HL-60 (cell line): ENCODE measurements at regions not wholly inside any gene's neighbourhood (a gene's known extent, or its start where the extent isn't known, plus 50 kb on each side); places are given as distances from the start of the nearest gene placed in this dataset.

Experiments used
- DNase-seq, 2 experiments: peaks; one replicate each; pipeline ENCODE4 v3.0.0-alpha.2; 2010 to 2020; ENCODE audit warnings: low read depth in 1 of 2, low spot score in 1 of 2
- H3K27ac ChIP-seq: fragments of 250-450 bp; sonication (Bioruptor Pico); replicated peaks from 2 replicates; pipeline ENCODE4 v1.5.1; 2020; ENCODE audit warnings: mild to moderate bottlenecking, moderate library complexity
- H3K27me3 ChIP-seq: fragments of 250-450 bp; sonication (Bioruptor Pico); 2 replicates; pipeline ENCODE4 v1.5.1; 2021; ENCODE audit warnings: mild to moderate bottlenecking, moderate library complexity; ENCODE audit not compliant: insufficient read depth, poor library complexity, severe bottlenecking
- H3K4me3 ChIP-seq: replicated peaks from 2 replicates; pipeline ENCODE4 v1.5.1; 2011; ENCODE audit warnings: mild to moderate bottlenecking, control low read depth, low read length; ENCODE audit not compliant: insufficient read depth
- GABPA ChIP-seq: IDR thresholded peaks from 2 replicates; pipeline ENCODE4 v1.6.1; 2012; ENCODE audit warnings: low read depth
- POLR2AphosphoS5 ChIP-seq: IDR thresholded peaks from 2 replicates; pipeline ENCODE4 v1.6.1; 2012; ENCODE audit warnings: low read depth
- SPI1 ChIP-seq: IDR thresholded peaks from 2 replicates; pipeline ENCODE4 v1.6.1; 2012; ENCODE audit warnings: low read depth, mild to moderate bottlenecking, borderline replicate concordance
- TF ChIP-seq, protein P1 (sequence below): IDR thresholded peaks from one replicate; pipeline ENCODE4 v1.5.1; 2011; ENCODE audit warnings: low read length, control low read depth, inconsistent platforms; ENCODE audit not compliant: insufficient read depth
- TF ChIP-seq, protein P2 (sequence below): IDR thresholded peaks from 2 replicates; pipeline ENCODE4 v1.6.1; 2012; ENCODE audit warnings: low read depth; ENCODE audit not compliant: insufficient replicate concordance

DNA sequence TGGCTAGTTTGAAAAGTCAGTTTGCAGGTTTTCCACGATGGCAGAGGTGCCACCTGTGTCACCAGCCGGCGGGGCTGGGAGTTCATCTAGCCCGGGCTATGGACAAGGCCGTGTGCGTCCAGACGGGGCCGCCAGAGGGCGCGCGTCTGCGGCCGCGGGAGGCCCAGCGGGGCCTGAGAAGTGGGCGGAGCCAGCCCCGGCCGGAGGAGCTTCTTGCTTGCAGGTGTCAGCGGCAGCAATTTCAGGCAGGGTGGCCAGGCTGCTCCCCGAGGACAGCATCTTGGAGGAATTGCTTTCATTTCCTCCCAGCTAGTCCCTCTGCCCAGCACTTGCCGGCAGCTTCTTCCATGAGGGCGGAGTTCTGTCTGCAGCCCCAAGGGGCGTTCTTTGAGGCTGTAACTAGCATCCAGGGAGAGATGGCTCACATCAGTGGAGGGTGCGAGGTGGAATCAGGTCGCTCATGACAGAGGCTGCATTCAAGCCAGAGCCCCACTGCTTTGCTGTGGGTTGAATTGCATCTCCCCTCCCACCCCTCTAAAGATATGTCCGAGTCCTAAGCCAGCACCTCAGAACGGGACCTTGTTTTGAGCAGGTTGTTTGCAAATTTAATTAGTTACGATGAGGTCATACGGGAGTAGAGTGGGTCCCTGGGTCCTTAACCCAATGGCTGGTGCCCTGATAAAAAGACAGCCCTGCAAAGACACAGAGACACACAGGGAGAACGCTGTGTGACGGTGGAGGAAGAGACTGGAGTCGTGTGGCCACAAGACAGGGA lies 85.9 kb upstream of the MKI67 start:
- no peak for TF ChIP-seq POLR2AphosphoS5
- TF ChIP-seq, protein P1, sequence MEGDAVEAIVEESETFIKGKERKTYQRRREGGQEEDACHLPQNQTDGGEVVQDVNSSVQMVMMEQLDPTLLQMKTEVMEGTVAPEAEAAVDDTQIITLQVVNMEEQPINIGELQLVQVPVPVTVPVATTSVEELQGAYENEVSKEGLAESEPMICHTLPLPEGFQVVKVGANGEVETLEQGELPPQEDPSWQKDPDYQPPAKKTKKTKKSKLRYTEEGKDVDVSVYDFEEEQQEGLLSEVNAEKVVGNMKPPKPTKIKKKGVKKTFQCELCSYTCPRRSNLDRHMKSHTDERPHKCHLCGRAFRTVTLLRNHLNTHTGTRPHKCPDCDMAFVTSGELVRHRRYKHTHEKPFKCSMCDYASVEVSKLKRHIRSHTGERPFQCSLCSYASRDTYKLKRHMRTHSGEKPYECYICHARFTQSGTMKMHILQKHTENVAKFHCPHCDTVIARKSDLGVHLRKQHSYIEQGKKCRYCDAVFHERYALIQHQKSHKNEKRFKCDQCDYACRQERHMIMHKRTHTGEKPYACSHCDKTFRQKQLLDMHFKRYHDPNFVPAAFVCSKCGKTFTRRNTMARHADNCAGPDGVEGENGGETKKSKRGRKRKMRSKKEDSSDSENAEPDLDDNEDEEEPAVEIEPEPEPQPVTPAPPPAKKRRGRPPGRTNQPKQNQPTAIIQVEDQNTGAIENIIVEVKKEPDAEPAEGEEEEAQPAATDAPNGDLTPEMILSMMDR, result peak; percentile 85
- H3K27me3 ChIP-seq, result peaks cover 1% of the 10 kb centered on the region
- peak; percentile 50 to 72 for DNase-seq

DNA sequence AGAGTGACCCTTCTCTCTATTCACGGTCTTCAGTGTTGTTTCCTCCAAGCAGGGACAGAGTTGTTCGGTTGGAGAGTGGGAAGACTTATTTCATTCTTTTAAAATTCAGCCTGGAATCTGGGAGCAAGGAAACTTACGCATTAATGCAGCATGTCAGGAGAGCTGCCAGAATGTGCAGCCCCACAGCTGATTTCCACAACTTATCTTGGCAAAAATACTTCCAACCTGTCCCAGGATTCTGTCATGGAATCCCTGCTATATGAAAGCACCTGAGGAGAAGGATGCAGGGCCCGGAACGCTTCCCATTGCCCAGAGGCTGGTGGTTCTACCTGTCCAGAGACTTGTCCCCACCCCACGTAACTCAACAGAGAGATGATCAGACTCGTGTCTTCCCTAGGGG lies 86.9 kb upstream of the MKI67 start:
- peaks cover 3% of the 10 kb centered on the region for H3K27me3 ChIP-seq
- no peak overlapping the region for H3K27ac ChIP-seq
- H3K4me3 ChIP-seq, result no peak overlapping the region
- no peak for DNase-seq
- TF ChIP-seq, protein P1, result no peak
- no peak for TF ChIP-seq SPI1
- TF ChIP-seq POLR2AphosphoS5, result no peak
- TF ChIP-seq, protein P2, sequence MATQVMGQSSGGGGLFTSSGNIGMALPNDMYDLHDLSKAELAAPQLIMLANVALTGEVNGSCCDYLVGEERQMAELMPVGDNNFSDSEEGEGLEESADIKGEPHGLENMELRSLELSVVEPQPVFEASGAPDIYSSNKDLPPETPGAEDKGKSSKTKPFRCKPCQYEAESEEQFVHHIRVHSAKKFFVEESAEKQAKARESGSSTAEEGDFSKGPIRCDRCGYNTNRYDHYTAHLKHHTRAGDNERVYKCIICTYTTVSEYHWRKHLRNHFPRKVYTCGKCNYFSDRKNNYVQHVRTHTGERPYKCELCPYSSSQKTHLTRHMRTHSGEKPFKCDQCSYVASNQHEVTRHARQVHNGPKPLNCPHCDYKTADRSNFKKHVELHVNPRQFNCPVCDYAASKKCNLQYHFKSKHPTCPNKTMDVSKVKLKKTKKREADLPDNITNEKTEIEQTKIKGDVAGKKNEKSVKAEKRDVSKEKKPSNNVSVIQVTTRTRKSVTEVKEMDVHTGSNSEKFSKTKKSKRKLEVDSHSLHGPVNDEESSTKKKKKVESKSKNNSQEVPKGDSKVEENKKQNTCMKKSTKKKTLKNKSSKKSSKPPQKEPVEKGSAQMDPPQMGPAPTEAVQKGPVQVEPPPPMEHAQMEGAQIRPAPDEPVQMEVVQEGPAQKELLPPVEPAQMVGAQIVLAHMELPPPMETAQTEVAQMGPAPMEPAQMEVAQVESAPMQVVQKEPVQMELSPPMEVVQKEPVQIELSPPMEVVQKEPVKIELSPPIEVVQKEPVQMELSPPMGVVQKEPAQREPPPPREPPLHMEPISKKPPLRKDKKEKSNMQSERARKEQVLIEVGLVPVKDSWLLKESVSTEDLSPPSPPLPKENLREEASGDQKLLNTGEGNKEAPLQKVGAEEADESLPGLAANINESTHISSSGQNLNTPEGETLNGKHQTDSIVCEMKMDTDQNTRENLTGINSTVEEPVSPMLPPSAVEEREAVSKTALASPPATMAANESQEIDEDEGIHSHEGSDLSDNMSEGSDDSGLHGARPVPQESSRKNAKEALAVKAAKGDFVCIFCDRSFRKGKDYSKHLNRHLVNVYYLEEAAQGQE, result no peak
- no peak for TF ChIP-seq GABPA

More for the DNA sequence above, 85.9 kb upstream of the MKI67 start:
- Histone ChIP-seq H3K27ac (no peak overlapping the region), H3K4me3 (0 out of 2 replicates have a peak overlapping the region, but pooled peaks have one; percentile 4)

DNA sequence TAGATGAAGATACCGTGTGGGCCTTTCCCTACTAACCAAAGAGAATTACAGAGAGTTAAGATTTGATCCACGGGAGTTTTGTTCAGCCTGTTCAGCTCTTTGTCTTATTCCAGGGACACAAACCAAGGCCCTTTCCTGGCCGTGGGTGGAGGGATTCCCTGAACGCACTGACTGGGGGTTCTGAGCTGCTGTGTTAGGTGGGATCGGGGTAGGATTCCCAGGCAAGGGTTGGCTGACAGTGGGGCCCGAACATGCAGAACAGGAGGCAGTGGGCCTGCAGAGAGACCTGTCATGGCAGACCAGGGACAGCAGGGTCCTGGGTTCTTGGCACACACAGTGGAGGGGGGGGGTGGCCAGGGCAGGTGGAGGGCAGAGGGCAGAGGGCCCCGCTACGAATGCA lies 89.5 kb upstream of the MKI67 start:
- Histone ChIP-seq H3K27me3 (peaks cover 3% of the 10 kb centered on the region), H3K4me3 (no peak overlapping the region), H3K27ac (no peak overlapping the region)
- TF ChIP-seq POLR2AphosphoS5, result no peak
- DNase-seq, result no peak

DNA sequence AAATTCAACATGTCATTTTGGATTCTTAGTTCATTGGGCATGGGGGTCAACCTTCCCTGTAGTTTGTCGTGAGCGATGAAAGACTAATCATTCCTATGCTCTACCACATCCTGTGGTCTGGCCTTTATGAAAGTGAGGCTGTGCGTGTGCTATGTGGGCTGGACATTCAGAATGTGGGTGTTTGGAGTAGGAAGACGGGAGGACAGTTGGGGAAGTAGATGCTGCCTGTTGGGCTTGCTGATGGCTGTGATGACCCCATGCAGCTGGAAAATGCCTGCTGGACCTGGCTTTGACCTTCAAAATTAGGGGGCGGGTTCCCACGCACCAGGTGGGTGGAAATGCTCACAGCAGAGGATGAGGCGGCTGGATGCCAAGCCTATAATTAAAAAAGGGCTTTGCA lies 90.9 kb upstream of the MKI67 start:
- DNase-seq, result no peak

More for the DNA sequence above, 90.9 kb upstream of the MKI67 start:
- Histone ChIP-seq H3K4me3 (no peak overlapping the region), H3K27me3 (peaks cover 3% of the 10 kb centered on the region), H3K27ac (no peak overlapping the region)
- TF ChIP-seq GABPA (no peak), POLR2AphosphoS5 (no peak), SPI1 (no peak)
- TF ChIP-seq, protein P2, result no peak
- TF ChIP-seq, protein P1, result no peak
